HG03469 (cell line): ENCODE measurements at regions not wholly inside any gene's neighbourhood (a gene's known extent, or its start where the extent isn't known, plus 50 kb on each side); places are given as distances from the start of the nearest gene placed in this dataset.

Experiments
- ATAC-seq: cut with Tn5 transposase; IDR thresholded peaks from one replicate; pipeline ENCODE4 v1.9.1; 2021; ENCODE audit warnings: mild to moderate bottlenecking, moderate library complexity, moderate number of reproducible peaks; ENCODE audit not compliant: unreplicated experiment

GRCh38 chr17:12365805-12366204 lies 299.9 kb upstream of the MYOCD start:
- ATAC-seq: no peak

- ATAC-seq: no peak
Measured at GRCh38 chr17:12369065-12369464, 296.6 kb upstream of the MYOCD start.

GRCh38 chr17:12376276-12376675 lies 289.4 kb upstream of the MYOCD start:
- ATAC-seq: no peak

- no peak for ATAC-seq
Measured at GRCh38 chr17:12386225-12386624, 279.5 kb upstream of the MYOCD start.

GRCh38 chr17:12388226-12388625 lies 277.5 kb upstream of the MYOCD start:
- ATAC-seq: no peak

- no peak for ATAC-seq
Measured at GRCh38 chr17:12389421-12389820, 276.3 kb upstream of the MYOCD start.

GRCh38 chr17:12390631-12391030 lies 275.1 kb upstream of the MYOCD start:
- no peak for ATAC-seq

GRCh38 chr17:12391468-12391867 lies 274.2 kb upstream of the MYOCD start:
- no peak for ATAC-seq

GRCh38 chr17:12395733-12396354 lies 269.8 kb upstream of the MYOCD start:
- ATAC-seq: no peak

GRCh38 chr17:12398441-12399051 lies 267.1 kb upstream of the MYOCD start:
- ATAC-seq: no peak

- ATAC-seq: no peak
Measured at GRCh38 chr17:12402963-12403622, 262.6 kb upstream of the MYOCD start.

GRCh38 chr17:12403881-12404398 lies 261.8 kb upstream of the MYOCD start:
- no peak for ATAC-seq

- ATAC-seq: no peak
Measured at GRCh38 chr17:12406623-12407215, 259.0 kb upstream of the MYOCD start.

GRCh38 chr17:12407495-12408252 lies 258.0 kb upstream of the MYOCD start:
- ATAC-seq: no peak

- ATAC-seq: no peak
Measured at GRCh38 chr17:12409082-12409481, 256.6 kb upstream of the MYOCD start.

- no peak for ATAC-seq
Measured at GRCh38 chr17:12410717-12411116, 255.0 kb upstream of the MYOCD start.

GRCh38 chr17:12415031-12415430 lies 250.7 kb upstream of the MYOCD start:
- ATAC-seq: no peak

GRCh38 chr17:12421077-12421476 lies 244.6 kb upstream of the MYOCD start:
- ATAC-seq: no peak

GRCh38 chr17:12421646-12422306 lies 243.9 kb upstream of the MYOCD start:
- peak; percentile 59 for ATAC-seq

- no peak for ATAC-seq
Measured at GRCh38 chr17:12422651-12423050, 243.0 kb upstream of the MYOCD start.
